GM23338 (cell line): ENCODE measurements at regions not wholly inside any gene's neighbourhood (a gene's known extent, or its start where the extent isn't known, plus 50 kb on each side); places are given as distances from the start of the nearest gene placed in this dataset.

ENCODE experiments used
- ATAC-seq: fragments of 200-7000 bp; cut with Tn5 transposase; 3 replicates; pipeline ENCODE4 v1.9.1; 2020
- DNase-seq: peaks from one replicate; pipeline ENCODE4 v3.0.0-alpha.2; 2015; ENCODE audit warnings: low spot score
- H2AFZ ChIP-seq: fragments of 200-600 bp; sonication (generic); 2 replicates; pipeline ENCODE4 v1.8.0; 2016; ENCODE audit warnings: antibody characterized with exemption, mild to moderate bottlenecking, moderate library complexity
- H3F3A ChIP-seq: fragments of 200-600 bp; sonication (generic); replicated peaks from 2 replicates; pipeline ENCODE4 v1.8.0; 2017; ENCODE audit warnings: antibody characterized with exemption, mixed run types, low read depth
- H3K27ac ChIP-seq: fragments of 200-600 bp; sonication (generic); 2 replicates; pipeline ENCODE4 v1.6.1; 2016; ENCODE audit warnings: low read depth
- H3K27me3 ChIP-seq: fragments of 200-600 bp; sonication (generic); 2 replicates; pipeline ENCODE4 v1.8.0; 2016; ENCODE audit warnings: mild to moderate bottlenecking, mixed run types, moderate library complexity; ENCODE audit not compliant: insufficient read depth
- H3K36me3 ChIP-seq: fragments of 200-600 bp; sonication (generic); 2 replicates; pipeline ENCODE4 v1.8.0; 2016; ENCODE audit warnings: mild to moderate bottlenecking; ENCODE audit not compliant: insufficient read depth
- H3K4me1 ChIP-seq: fragments of 200-600 bp; sonication (generic); 2 replicates; pipeline ENCODE4 v1.8.0; 2016; ENCODE audit warnings: mild to moderate bottlenecking, moderate library complexity; ENCODE audit not compliant: insufficient read depth
- H3K4me2 ChIP-seq: fragments of 200-600 bp; sonication (generic); 2 replicates; pipeline ENCODE4 v1.7.1; 2017; ENCODE audit warnings: mixed run types
- H3K4me3 ChIP-seq: fragments of 200-600 bp; sonication (generic); 2 replicates; pipeline ENCODE4 v1.6.1; 2016; ENCODE audit warnings: mixed run types
- H3K79me2 ChIP-seq: fragments of 200-600 bp; sonication (generic); replicated peaks from 2 replicates; pipeline ENCODE4 v1.8.0; 2017; ENCODE audit warnings: mild to moderate bottlenecking; ENCODE audit not compliant: insufficient read depth
- H3K9me2 ChIP-seq: fragments of 200-600 bp; sonication (generic); 2 replicates; pipeline ENCODE4 v1.8.0; 2017; ENCODE audit not compliant: insufficient read depth
- H4K20me1 ChIP-seq: fragments of 200-600 bp; sonication (generic); replicated peaks from 2 replicates; pipeline ENCODE4 v1.8.0; 2017; ENCODE audit warnings: mild to moderate bottlenecking; ENCODE audit not compliant: insufficient read depth
- H3K27ac Mint-ChIP-seq: 2 replicates; pipeline ENCODE4 v1.8.0; 2020; ENCODE audit warnings: inconsistent platforms, mild to moderate bottlenecking, moderate library complexity, mixed read lengths
- H3K27me3 Mint-ChIP-seq: 3 replicates; pipeline ENCODE4 v1.8.0; 2022; ENCODE audit warnings: low read depth, mild to moderate bottlenecking, moderate library complexity, mixed read lengths, inconsistent platforms; ENCODE audit not compliant: insufficient read depth, poor library complexity
- H3K36me3 Mint-ChIP-seq: 3 replicates; pipeline ENCODE4 v1.8.0; 2021; ENCODE audit warnings: low read depth, mild to moderate bottlenecking, inconsistent platforms, moderate library complexity, mixed read lengths
- H3K4me1 Mint-ChIP-seq: 3 replicates; pipeline ENCODE4 v1.8.0; 2020; ENCODE audit warnings: mild to moderate bottlenecking, inconsistent platforms, mixed read lengths
- H3K4me3 Mint-ChIP-seq: 3 replicates; pipeline ENCODE4 v1.8.0; 2021; ENCODE audit warnings: moderate library complexity, mild to moderate bottlenecking, inconsistent platforms, mixed read lengths
- H3K9me3 Mint-ChIP-seq: 3 replicates; pipeline ENCODE4 v1.8.0; 2020; ENCODE audit warnings: moderate library complexity, mild to moderate bottlenecking, inconsistent platforms, mixed read lengths
- CREB1 ChIP-seq: fragments of 250-450 bp; sonication (Bioruptor Pico); IDR thresholded peaks from 2 replicates; pipeline ENCODE4 v1.5.0; 2020; ENCODE audit warnings: low read depth, mild to moderate bottlenecking, moderate library complexity
- CTCF ChIP-seq, 2 experiments: fragments of 200-600 bp in 1 of 2; sonication (generic) in 1 of 2; conservative IDR thresholded peaks; 2 replicates each; pipeline versions ENCODE4 v1.5.1 to v1.6.1; 2016 to 2017; ENCODE audit warnings: antibody characterized with exemption in 2 of 2, low read depth in 2 of 2, mild to moderate bottlenecking in 2 of 2, moderate library complexity in 1 of 2
- ETS1 ChIP-seq: IDR thresholded peaks from 2 replicates; pipeline ENCODE4 v1.6.1; 2016; ENCODE audit warnings: antibody characterized with exemption
- EZH2 ChIP-seq: fragments of 200-600 bp; sonication (generic); IDR thresholded peaks from one replicate; pipeline ENCODE4 v1.8.0; 2017; ENCODE audit warnings: antibody characterized with exemption, mild to moderate bottlenecking, low read depth; ENCODE audit not compliant: unreplicated experiment
- EZH2phosphoT487 ChIP-seq: fragments of 200-600 bp; sonication (generic); IDR thresholded peaks from one replicate; pipeline ENCODE4 v1.8.1; 2018; ENCODE audit warnings: antibody characterized with exemption; ENCODE audit not compliant: unreplicated experiment
- JUNB ChIP-seq: IDR thresholded peaks from one replicate; pipeline ENCODE4 v1.6.1; 2016; ENCODE audit warnings: antibody characterized with exemption; ENCODE audit not compliant: unreplicated experiment
- NANOG ChIP-seq: IDR thresholded peaks from 2 replicates; pipeline ENCODE4 v1.6.1; 2016; ENCODE audit warnings: antibody characterized with exemption, borderline replicate concordance
- POLR2AphosphoS5 ChIP-seq: IDR thresholded peaks from 2 replicates; pipeline ENCODE4 v1.6.1; 2016; ENCODE audit warnings: antibody characterized with exemption, low read depth
- REST ChIP-seq: IDR thresholded peaks from one replicate; pipeline ENCODE4 v1.6.1; 2018; ENCODE audit warnings: antibody characterized with exemption; ENCODE audit not compliant: unreplicated experiment
- STAT1 ChIP-seq: IDR thresholded peaks from one replicate; pipeline ENCODE4 v1.6.1; 2016; ENCODE audit warnings: antibody characterized with exemption; ENCODE audit not compliant: unreplicated experiment
- ZNF114 ChIP-seq: fragments of 250-450 bp; sonication (Bioruptor Pico); IDR thresholded peaks from 2 replicates; pipeline ENCODE4 v1.5.0; 2020; ENCODE audit warnings: mild to moderate bottlenecking, moderate library complexity
- ZNF331 ChIP-seq: fragments of 250-450 bp; sonication (Bioruptor Pico); IDR thresholded peaks from 2 replicates; pipeline ENCODE4 v1.5.0; 2020; ENCODE audit warnings: low read depth, mild to moderate bottlenecking, moderate library complexity
- ZNF462 ChIP-seq: fragments of 250-450 bp; sonication (Bioruptor Pico); IDR thresholded peaks from 2 replicates; pipeline ENCODE4 v1.5.0; 2020; ENCODE audit warnings: mild to moderate bottlenecking, moderate library complexity

- Histone ChIP-seq H3K27me3 (no peaks in the 10 kb centered on the region), H3K36me3 (no peaks in the 10 kb centered on the region), H3K79me2 (no peaks in the 10 kb centered on the region), H3K4me2 (no peak overlapping the region), H3K4me1 (no peaks in the 10 kb centered on the region; the same call in 1 of the 2 replicates), H2AFZ (no peak overlapping the region), H3F3A (no peaks in the 10 kb centered on the region), H3K27ac (no peak overlapping the region), H3K9me2 (0 out of 2 replicates have a peak, but pooled peaks cover 2% of the 10 kb centered on the region), H4K20me1 (no peaks in the 10 kb centered on the region), H3K4me3 (no peak overlapping the region)
- Mint-ChIP-seq H3K4me1 (peaks cover 4% of the 10 kb centered on the region; the same call in 1 of the 3 replicates), H3K4me3 (no peak overlapping the region), H3K9me3 (peaks cover under 1% of the 10 kb centered on the region), H3K36me3 (no peaks in the 10 kb centered on the region; the same call in 2 of the 3 replicates), H3K27ac (no peak overlapping the region), H3K27me3 (peaks cover 2% of the 10 kb centered on the region)
- TF ChIP-seq STAT1 (no peak), EZH2phosphoT487 (no peak), POLR2AphosphoS5 (no peak), ETS1 (no peak), CREB1 (no peak), NANOG (no peak), CTCF (conservative IDR thresholded peaks at IDR 0.05; ENCODE audit: low read depth in 2 of 2) (no peak), JUNB (no peak), EZH2 (no peak), REST (no peak), ZNF331 (CRISPR knock-in tag) (no peak), ZNF462 (CRISPR knock-in tag) (no peak), ZNF114 (CRISPR knock-in tag) (no peak)
- ATAC-seq (no peak), DNase-seq (no peak)
These were observed 139.6 kb upstream of the GPR26 start for GRCh38 chr10:123526356-123527064.
